ENCODE measurements at regions not wholly inside any gene's neighbourhood (a gene's known extent, or its start where the extent isn't known, plus 50 kb on each side); places are given as distances from the start of the nearest gene placed in this dataset.

DNA sequence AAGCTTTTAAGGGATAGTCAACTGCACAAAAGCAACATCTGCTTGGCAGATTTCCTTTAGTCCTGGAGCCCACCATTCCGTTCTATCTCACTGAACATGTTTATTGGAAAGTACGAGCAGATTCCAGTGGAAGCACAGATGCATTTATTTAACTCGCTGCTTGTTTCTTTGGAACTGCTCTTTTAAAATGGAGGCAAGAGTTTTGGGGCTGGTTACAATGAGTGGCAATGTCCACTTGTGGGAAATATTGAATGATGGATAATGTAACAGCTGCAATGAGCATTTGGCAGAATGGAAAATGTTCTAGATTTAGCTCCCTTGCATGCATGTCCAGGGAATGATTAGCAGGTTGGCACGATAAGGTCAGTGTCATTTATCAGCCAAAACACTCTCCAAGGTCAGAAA is 163.0 kb downstream of the ATP23 start:
- TF ChIP-seq, protein P1, sequence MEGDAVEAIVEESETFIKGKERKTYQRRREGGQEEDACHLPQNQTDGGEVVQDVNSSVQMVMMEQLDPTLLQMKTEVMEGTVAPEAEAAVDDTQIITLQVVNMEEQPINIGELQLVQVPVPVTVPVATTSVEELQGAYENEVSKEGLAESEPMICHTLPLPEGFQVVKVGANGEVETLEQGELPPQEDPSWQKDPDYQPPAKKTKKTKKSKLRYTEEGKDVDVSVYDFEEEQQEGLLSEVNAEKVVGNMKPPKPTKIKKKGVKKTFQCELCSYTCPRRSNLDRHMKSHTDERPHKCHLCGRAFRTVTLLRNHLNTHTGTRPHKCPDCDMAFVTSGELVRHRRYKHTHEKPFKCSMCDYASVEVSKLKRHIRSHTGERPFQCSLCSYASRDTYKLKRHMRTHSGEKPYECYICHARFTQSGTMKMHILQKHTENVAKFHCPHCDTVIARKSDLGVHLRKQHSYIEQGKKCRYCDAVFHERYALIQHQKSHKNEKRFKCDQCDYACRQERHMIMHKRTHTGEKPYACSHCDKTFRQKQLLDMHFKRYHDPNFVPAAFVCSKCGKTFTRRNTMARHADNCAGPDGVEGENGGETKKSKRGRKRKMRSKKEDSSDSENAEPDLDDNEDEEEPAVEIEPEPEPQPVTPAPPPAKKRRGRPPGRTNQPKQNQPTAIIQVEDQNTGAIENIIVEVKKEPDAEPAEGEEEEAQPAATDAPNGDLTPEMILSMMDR (IDR thresholded peaks at IDR 0.05; ENCODE audit: insufficient read depth, low read length, poor library complexity, severe bottlenecking) = no peak
- TF ChIP-seq EZH2phosphoT487 (conservative IDR thresholded peaks at IDR 0.05; ENCODE audit: low read length) = no peak
